SK-N-SH treated with all-trans-retinoic acid at 6 μM for 48 hours (cell line): ENCODE measurements at regions not wholly inside any gene's neighbourhood (a gene's known extent, or its start where the extent isn't known, plus 50 kb on each side); places are given as distances from the start of the nearest gene placed in this dataset.

ENCODE experiments used
- BACH2 ChIP-seq: fragments of 250-450 bp; sonication (Bioruptor Pico); IDR thresholded peaks from 2 replicates; pipeline ENCODE4 v1.9.0; 2021; ENCODE audit warnings: mild to moderate bottlenecking, borderline replicate concordance
- CSDC2 ChIP-seq: fragments of 250-450 bp; sonication (Bioruptor Pico); IDR thresholded peaks from 2 replicates; pipeline ENCODE4 v1.5.0; 2020; ENCODE audit warnings: mild to moderate bottlenecking, moderate library complexity
- GLIS3 ChIP-seq: fragments of 250-450 bp; sonication (Bioruptor Pico); IDR thresholded peaks from 2 replicates; pipeline ENCODE4 v1.5.0; 2020; ENCODE audit warnings: mild to moderate bottlenecking, moderate library complexity
- PPARA ChIP-seq: fragments of 250-450 bp; sonication (Bioruptor Pico); IDR thresholded peaks from 2 replicates; pipeline ENCODE4 v1.5.0; 2020; ENCODE audit warnings: mild to moderate bottlenecking, borderline replicate concordance
- RARB ChIP-seq: fragments of 250-450 bp; sonication (Bioruptor Pico); IDR thresholded peaks from 2 replicates; pipeline ENCODE4 v1.8.0; 2021; ENCODE audit warnings: mild to moderate bottlenecking, moderate library complexity
- SNAI2 ChIP-seq: fragments of 250-450 bp; sonication (Bioruptor Pico); IDR thresholded peaks from 2 replicates; pipeline ENCODE4 v1.5.0; 2020; ENCODE audit warnings: mild to moderate bottlenecking, moderate library complexity
- TCF4 ChIP-seq: fragments of 250-450 bp; sonication (Bioruptor Pico); IDR thresholded peaks from 2 replicates; pipeline ENCODE4 v1.8.0; 2021; ENCODE audit warnings: mild to moderate bottlenecking, moderate library complexity, borderline replicate concordance
- ZC3H10 ChIP-seq: fragments of 250-450 bp; sonication (Bioruptor Pico); IDR thresholded peaks from 2 replicates; pipeline ENCODE4 v1.5.1; 2021; ENCODE audit warnings: mild to moderate bottlenecking, moderate library complexity
- ZFP3 ChIP-seq: fragments of 250-450 bp; sonication (Bioruptor Pico); IDR thresholded peaks from 2 replicates; pipeline ENCODE4 v1.5.0; 2020; ENCODE audit warnings: mild to moderate bottlenecking, moderate library complexity
- ZNF565 ChIP-seq: fragments of 450-650 bp; formaldehyde crosslinking; conservative IDR thresholded peaks from 2 replicates; pipeline ENCODE4 v1.5.0; 2020; ENCODE audit warnings: low read depth, mild to moderate bottlenecking, moderate library complexity
- ZNF70 ChIP-seq: fragments of 450-650 bp; formaldehyde crosslinking; IDR thresholded peaks from 2 replicates; pipeline ENCODE4 v1.5.0; 2020; ENCODE audit warnings: mild to moderate bottlenecking, moderate library complexity
- ZNF8 ChIP-seq: fragments of 450-650 bp; formaldehyde crosslinking; IDR thresholded peaks from 2 replicates; pipeline ENCODE4 v1.5.0; 2020; ENCODE audit warnings: mild to moderate bottlenecking, moderate library complexity
- TF ChIP-seq, protein P1 (sequence below): fragments of 250-450 bp; sonication (Bioruptor Pico); IDR thresholded peaks from 2 replicates; pipeline ENCODE4 v1.5.1; 2020; ENCODE audit warnings: low read depth, mild to moderate bottlenecking, moderate library complexity
- TF ChIP-seq, protein P2 (sequence below): fragments of 250-450 bp; sonication (Bioruptor Pico); IDR thresholded peaks from 2 replicates; pipeline ENCODE4 v1.8.0; 2020; ENCODE audit warnings: mild to moderate bottlenecking, moderate library complexity, borderline replicate concordance

DNA sequence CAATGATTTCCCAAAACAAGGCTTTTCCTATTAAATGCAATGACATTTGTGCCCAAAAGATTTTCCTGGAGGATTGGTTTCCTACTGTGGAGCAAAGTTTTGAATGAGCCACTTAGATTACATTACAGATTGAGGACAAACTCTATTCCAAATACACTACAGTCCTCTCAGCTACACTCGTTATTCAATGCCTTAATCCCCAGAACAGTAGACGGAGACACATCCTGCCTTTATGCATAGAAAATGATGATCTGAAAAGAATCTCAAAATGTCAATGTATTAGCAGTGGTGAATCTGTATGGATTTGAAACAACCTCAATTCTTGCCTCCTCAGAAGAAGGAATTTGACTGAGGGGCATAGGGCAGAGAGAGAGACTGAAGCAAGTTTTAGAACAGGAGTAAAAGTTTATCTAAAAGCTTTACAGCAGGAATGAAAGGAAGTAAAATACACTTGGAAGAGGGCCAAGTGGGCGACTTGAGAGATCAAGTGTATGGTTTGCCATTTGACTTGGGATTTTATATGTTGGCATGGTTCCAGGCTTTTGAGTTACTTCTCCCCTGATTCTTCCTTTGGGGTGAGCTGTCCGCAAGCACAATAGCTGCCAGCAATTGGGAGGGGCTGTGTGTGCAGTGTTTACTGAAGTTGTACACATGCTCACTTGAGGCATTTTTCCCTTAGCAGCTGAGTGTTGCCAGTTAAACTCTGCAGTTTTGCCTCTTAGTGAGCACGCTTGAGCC is 891.9 kb upstream of the MBL2 start:
- no peak for TF ChIP-seq ZC3H10 (CRISPR knock-in tag)
- TF ChIP-seq CSDC2 (CRISPR knock-in tag) = no peak
- TF ChIP-seq ZNF565 (CRISPR knock-in tag) = no peak
- TF ChIP-seq, protein P1, sequence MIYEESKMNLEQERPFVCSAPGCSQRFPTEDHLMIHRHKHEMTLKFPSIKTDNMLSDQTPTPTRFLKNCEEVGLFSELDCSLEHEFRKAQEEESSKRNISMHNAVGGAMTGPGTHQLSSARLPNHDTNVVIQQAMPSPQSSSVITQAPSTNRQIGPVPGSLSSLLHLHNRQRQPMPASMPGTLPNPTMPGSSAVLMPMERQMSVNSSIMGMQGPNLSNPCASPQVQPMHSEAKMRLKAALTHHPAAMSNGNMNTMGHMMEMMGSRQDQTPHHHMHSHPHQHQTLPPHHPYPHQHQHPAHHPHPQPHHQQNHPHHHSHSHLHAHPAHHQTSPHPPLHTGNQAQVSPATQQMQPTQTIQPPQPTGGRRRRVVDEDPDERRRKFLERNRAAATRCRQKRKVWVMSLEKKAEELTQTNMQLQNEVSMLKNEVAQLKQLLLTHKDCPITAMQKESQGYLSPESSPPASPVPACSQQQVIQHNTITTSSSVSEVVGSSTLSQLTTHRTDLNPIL (CRISPR knock-in tag) = no peak
- TF ChIP-seq TCF4 = no peak
- no peak for TF ChIP-seq BACH2 (CRISPR knock-in tag)
- TF ChIP-seq ZFP3 (CRISPR knock-in tag) = no peak
- no peak for TF ChIP-seq ZNF70
- TF ChIP-seq PPARA (CRISPR knock-in tag) = no peak
- no peak for TF ChIP-seq RARB (CRISPR knock-in tag)
- TF ChIP-seq GLIS3 (CRISPR knock-in tag) = no peak
- no peak for TF ChIP-seq ZNF8
- TF ChIP-seq, protein P2, sequence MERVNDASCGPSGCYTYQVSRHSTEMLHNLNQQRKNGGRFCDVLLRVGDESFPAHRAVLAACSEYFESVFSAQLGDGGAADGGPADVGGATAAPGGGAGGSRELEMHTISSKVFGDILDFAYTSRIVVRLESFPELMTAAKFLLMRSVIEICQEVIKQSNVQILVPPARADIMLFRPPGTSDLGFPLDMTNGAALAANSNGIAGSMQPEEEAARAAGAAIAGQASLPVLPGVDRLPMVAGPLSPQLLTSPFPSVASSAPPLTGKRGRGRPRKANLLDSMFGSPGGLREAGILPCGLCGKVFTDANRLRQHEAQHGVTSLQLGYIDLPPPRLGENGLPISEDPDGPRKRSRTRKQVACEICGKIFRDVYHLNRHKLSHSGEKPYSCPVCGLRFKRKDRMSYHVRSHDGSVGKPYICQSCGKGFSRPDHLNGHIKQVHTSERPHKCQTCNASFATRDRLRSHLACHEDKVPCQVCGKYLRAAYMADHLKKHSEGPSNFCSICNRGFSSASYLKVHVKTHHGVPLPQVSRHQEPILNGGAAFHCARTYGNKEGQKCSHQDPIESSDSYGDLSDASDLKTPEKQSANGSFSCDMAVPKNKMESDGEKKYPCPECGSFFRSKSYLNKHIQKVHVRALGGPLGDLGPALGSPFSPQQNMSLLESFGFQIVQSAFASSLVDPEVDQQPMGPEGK = no peak
- no peak for TF ChIP-seq SNAI2 (CRISPR knock-in tag)
